ENCODE measurements at regions not wholly inside any gene's neighbourhood (a gene's known extent, or its start where the extent isn't known, plus 50 kb on each side); places are given as distances from the start of the nearest gene placed in this dataset.

- CTCF ChIA-PET = no interaction called here
- no peak for TF ChIP-seq CTCF (IDR thresholded peaks at IDR 0.05; ENCODE audit: insufficient read depth, low read length, missing control alignments)
- POLR2A ChIA-PET = no interaction called here
- no peak overlapping the region for H3K4me3 ChIP-seq (ENCODE audit: low read depth, low read length)
- no peak for DNase-seq (ENCODE audit: low read depth, low spot score)
These were observed 196.8 kb upstream of the PDE1C start for GRCh38 chr7:32266932-32267475.

- POLR2A ChIA-PET = no interaction called here
- no peak for TF ChIP-seq CTCF (IDR thresholded peaks at IDR 0.05; ENCODE audit: insufficient read depth, low read length, missing control alignments)
- CTCF ChIA-PET = no interaction called here
- no peak overlapping the region for H3K4me3 ChIP-seq (ENCODE audit: low read depth, low read length)
- no peak for DNase-seq (ENCODE audit: low read depth, low spot score)
These were observed 194.6 kb upstream of the PDE1C start for GRCh38 chr7:32264702-32265284.

GRCh38 chr7:32263611-32264010 lies 193.4 kb upstream of the PDE1C start:
- CTCF ChIA-PET = no interaction called here
- POLR2A ChIA-PET = no interaction called here
- TF ChIP-seq CTCF (IDR thresholded peaks at IDR 0.05; ENCODE audit: insufficient read depth, low read length, missing control alignments) = no peak
- DNase-seq (ENCODE audit: low read depth, low spot score) = no peak
- no peak overlapping the region for H3K4me3 ChIP-seq (ENCODE audit: low read depth, low read length)

GRCh38 chr7:32262315-32262714 lies 192.1 kb upstream of the PDE1C start:
- ChIA-PET POLR2A (no interaction called here), CTCF (interaction anchor here (1.1 kb wide), 1 partner anchor 23 kb away, joined by 3 read pairs; no protein-coding TSS in a partner anchor)
- no peak overlapping the region for H3K4me3 ChIP-seq (ENCODE audit: low read depth, low read length)
- no peak for DNase-seq (ENCODE audit: low read depth, low spot score)
- TF ChIP-seq CTCF (IDR thresholded peaks at IDR 0.05; ENCODE audit: insufficient read depth, low read length, missing control alignments) = no peak

- no peak overlapping the region for H3K4me3 ChIP-seq (ENCODE audit: low read depth, low read length)
- POLR2A ChIA-PET = no interaction called here
- TF ChIP-seq CTCF (IDR thresholded peaks at IDR 0.05; ENCODE audit: insufficient read depth, low read length, missing control alignments) = no peak
- CTCF ChIA-PET = no interaction called here
- no peak for DNase-seq (ENCODE audit: low read depth, low spot score)
These were observed 189.9 kb upstream of the PDE1C start for GRCh38 chr7:32259931-32260596.

- TF ChIP-seq CTCF (IDR thresholded peaks at IDR 0.05; ENCODE audit: insufficient read depth, low read length, missing control alignments) = no peak
These were observed 188.1 kb upstream of the PDE1C start for GRCh38 chr7:32258265-32258664.

More at GRCh38 chr7:32258265-32258664, 188.1 kb upstream of the PDE1C start:
- no peak overlapping the region for H3K4me3 ChIP-seq (ENCODE audit: low read depth, low read length)
- DNase-seq (ENCODE audit: low read depth, low spot score) = no peak
- POLR2A ChIA-PET = no interaction called here
- CTCF ChIA-PET = no interaction called here

All from AG04449 (cell line).